GM18867 (cell line): ENCODE measurements at regions not wholly inside any gene's neighbourhood (a gene's known extent, or its start where the extent isn't known, plus 50 kb on each side); places are given as distances from the start of the nearest gene placed in this dataset.

Experiments used
- ATAC-seq: cut with Tn5 transposase; IDR thresholded peaks from one replicate; pipeline ENCODE4 v1.9.1; 2021; ENCODE audit warnings: mild to moderate bottlenecking, moderate library complexity; ENCODE audit not compliant: unreplicated experiment

DNA sequence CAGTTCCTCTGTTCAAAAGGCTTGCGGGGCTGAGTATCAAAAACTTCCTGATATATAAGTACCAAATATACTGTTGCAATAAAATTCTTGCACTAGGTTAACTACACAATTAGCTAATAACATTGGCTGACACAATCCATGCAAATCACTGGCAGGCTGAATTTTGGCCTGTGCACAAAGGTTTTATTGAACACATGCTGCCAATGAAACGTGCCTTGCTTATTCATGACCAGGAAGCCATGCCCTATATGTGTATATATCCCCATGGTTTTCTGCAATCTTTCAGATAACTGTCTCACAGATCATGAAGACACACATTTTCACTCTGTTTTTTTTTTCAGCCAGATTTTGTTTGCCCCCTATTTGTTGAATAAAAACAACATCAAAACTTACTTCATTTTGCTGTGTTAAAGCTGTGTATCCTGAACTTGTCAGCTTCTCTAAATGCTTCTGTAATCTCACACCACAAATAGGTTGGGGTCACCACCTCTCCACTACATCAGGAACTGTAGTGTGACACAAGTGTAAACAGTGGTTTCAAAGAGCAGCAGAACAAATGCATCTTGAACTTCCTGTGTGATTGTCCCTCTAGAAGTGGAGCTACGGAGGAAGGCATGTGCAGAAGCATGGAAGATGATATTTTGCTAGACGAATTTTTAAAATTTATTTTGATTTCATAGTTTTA is 920.7 kb upstream of the NR2F2 start:
- no peak for ATAC-seq

DNA sequence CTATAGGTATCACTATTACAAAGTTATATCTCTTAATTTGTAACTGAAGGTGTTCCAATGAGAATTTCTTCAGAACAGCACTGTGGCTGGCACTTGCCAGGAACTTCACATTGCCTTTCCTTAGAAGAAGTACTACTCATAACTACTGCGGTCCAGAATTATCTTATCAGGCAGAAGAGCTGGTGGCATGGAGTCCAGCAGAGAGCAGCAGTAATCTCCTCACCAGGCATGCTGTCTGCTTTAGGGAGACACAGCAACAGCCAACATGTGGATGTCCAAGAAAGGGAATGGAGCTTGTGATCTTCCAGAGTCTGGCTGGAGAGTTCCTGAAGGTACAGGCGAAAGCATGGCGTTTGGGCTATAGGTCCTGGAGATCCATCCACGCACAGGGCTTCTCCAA is 919.7 kb upstream of the NR2F2 start:
- no peak for ATAC-seq

DNA sequence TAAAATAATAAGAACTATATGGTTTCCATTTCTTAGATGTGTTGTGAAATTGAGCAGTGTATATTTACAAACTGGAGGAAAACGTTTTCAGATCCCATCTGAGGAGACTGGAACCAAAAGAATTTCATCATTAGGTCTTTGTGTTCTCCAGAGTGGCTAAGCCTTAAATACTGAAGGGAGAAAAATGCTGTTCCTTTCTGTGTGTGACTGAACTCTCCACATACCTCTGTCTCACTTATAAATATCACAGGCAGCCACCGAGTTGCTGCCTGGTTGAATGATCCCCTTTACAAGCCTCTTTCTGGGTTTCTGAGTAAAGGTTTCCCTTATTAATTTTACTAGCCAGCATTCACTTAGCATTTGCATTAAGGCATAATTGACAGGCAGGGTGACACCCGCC is 913.9 kb upstream of the NR2F2 start:
- ATAC-seq, result no peak

DNA sequence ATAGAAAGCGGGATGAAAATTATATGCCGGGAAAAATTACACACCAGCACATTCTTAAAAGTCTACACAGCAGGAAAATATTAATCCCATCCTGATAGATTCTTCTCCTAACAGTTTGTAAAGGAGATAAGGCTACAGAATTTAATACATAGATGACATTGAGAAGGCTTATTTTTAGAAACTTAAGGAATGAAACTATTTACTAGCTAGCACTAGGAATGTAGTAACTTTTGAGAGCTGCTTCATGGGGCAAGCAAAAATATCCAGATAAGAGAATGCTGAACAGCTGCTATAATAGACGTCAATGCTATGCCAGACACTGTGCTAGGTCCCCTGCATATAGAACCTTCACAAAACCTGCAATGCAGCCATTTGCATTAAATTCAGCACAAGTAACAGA is 912.7 kb upstream of the NR2F2 start:
- ATAC-seq, result no peak

DNA sequence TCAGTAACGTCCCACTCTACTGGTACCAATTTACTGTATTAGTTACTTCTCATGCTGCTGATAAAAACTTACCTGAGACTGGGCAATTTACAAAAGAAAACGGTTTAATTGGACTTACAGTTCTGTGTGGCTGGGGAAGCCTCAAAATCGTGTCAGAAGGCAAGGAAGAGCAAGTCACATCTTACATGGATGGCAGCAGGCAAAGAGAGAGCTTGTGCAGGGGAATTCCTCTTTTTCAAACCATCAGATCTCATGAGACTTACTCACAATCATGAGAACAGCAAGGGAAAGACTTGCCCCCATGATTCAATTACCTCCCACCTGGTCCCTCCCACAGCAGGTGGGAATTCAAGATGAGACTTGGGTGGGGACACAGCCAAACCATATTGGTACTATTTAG is 908.2 kb upstream of the NR2F2 start:
- no peak for ATAC-seq

DNA sequence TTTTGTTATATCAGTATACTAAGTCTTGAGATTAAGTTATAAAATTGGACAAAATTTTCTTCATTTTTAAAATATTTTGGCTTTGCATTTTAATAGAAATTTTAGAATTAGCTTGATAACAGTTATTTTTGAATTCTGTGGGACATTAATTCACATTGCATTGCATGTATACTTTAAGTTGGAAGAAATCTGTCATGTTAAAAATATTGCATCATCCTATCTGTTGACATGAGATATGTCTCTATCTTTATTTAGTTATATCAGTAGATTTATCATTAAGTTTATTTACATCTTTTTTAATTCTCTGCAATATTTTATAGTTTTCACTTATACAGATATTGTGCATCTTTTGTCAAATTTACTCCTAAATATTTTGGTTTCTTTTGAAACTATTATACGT is 904.6 kb upstream of the NR2F2 start:
- ATAC-seq, result no peak

DNA sequence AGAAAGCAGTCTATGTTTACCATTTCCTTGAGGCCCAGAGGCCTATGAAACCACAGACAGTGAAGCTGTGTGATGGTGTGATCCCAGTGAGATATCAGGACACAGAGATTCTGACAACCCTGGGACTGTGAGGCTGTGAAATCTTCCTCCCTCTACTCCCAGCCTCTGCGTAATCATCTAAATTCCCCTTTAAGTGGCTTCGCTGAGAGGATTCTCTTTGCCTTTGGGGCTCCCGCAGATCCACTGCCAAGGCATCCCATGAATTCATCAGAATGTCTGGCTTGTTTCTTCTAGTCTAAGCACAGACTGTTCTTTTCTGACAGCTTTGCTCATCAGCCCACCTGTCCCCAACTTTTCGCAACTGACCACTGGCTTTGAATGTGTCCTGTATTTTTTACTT is 901.2 kb upstream of the NR2F2 start:
- no peak for ATAC-seq

DNA sequence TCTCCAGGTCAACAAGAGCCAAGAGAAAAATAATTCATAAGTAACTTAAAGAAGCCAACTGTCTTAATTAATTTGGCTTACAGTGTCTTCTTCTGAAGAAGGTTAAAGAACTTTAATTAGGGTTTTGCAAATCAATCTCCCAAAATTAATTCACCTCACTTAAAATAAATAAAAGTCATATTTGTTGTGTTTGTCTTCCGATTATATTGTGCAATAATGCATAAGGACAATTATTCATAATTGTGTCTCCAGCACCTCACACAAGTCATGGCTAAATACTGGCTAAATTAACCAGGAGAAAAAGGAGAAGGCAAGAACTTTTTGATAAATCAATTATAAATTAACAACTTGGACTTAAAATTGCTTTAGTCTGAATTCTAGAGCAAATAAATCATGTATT is 899.0 kb upstream of the NR2F2 start:
- no peak for ATAC-seq

DNA sequence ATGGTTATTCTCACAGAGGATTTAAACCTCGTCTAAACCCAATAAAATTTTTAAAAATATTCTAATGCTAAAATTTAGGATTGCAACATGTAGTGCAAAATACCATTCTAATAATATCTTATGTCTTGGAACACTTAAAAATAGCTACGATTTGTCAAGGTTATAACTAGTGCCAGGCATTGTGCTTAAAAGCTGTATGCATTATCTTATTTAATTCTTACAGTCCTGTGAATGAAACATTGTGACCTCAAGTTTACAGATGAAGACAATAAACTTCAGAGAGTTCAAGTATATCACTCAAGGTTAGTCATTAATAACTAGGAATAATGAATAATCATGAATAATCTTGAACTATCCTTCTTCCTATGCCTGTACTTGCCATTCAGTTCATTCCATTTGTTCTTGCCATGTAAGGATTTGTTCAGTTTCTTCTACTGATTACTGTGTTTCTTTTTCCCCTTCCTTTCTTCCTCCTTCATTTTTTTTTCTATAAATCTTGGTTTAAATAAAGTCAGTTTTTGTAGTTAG is 897.6 kb upstream of the NR2F2 start:
- ATAC-seq, result no peak

DNA sequence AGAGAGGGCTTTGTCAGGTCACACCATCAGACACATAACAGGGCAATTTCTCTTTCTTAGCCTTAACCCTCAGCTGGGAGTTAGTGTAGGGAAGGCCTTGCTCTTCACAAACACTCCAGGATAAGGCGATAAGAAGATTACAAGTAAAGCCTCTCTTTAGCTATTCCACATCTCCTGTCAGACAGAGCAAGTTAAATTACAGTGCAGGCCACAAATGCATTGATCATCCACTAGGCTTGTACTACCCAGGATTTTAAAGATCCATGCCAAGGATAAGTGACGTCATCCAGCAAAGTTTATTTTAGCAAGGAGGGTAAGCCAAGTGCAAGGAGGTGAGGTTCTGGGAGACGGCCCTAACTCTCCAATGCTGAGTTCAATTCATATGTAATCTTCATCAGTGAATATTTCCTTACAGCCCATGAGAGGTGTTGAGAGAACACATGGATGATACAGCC is 890.6 kb upstream of the NR2F2 start:
- ATAC-seq, result no peak

DNA sequence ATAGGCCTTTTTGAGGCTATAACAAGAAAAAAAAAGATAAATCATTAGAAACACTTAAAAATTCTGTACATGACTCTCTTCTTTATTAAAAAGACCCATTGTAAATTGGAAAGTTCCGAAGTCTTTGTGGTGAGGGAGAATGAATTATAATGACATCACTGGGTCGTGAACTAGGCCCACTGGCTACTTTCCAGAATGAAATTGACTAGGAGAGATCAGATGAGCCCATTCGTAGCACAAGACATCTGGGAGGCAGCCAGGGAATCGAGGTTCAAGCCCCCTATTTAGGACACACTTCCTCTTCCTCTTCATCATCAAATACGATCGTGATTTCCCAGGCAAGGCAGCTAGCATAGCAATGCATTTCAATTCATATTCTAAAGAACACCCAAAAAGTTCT is 889.8 kb upstream of the NR2F2 start:
- no peak for ATAC-seq

DNA sequence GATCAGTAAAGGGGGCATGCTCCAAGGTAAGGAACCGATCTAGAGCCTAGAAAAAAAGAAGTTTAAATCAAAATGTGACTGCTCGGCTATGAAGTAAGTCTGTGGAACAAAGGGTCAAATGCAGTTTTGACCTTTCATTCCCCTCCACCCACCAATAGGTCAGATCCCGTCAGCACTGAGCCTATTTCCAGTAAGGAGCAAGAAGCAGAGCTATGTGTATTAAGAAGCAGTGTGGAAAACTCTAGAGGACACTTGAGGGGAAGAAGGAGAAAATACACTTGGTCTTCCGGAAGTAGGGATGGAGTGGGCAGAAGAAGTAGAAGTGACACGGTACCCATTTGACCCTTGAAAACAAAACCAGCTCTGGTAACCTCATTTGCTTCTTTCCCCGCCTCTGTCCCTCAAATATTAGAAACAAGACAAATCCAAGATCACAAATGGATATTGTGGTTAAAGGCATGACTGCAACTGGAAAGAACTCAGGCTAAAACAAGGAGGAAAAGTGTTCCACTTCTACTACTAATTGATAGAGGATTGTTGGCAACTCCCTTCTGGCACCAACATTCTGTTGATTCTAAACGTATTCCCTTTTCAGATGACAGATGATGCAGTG is 888.3 kb upstream of the NR2F2 start:
- ATAC-seq, result no peak

DNA sequence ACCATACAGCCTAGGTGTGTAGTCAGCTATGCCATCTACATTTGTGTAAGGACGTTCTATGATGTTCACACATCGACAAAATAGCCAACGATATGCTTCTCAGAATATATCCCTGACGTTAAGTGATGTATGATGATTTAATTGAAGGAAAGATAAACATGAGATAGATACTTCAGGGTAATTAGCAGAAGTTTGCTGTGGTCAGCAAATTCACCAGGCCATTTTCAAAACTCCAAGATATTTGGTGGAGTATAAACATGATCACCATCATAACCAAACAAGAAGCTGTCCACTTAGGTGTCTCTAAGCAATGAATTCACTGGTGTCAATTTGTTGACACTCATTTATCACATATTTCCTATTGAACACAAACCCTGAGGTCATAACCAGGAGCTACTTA is 885.6 kb upstream of the NR2F2 start:
- no peak for ATAC-seq

DNA sequence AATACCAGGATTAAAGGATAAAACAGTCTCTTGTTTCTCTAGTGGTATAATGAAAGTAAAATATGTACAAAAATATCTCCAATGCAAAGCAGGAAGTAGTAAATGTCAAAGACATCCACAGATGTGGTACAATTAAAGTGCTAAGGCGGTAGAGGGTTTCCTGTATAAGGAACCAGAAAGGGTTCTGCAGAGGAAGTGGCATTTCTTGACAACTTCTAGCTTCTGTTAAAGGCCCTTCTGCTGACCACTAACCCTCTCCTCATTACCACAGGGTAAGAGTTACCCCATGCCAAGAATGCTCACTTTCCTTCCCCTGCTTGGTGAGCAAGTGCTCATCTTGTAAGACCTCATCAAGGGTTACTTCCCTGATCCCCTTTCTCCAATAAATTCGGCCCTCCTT is 883.6 kb upstream of the NR2F2 start:
- ATAC-seq, result no peak

DNA sequence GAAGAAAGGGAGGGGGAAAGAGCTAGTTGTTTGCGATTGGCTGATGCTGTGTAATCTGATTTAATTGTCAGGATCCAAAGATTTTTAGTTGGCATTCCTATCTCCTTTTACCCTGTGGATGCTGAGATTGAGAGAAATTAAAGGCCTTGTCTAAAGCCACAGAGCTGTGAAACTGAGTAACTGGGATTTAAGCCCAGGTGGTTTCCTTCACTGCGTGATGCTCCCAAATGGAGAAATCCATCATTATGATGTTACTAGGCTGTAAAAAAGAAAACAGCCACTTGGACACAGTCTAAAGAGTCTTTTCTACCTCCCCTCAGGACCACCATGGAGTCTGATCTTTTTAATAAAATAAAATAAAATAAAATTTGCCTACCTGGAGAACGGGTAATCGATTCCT is 883.0 kb upstream of the NR2F2 start:
- no peak for ATAC-seq

DNA sequence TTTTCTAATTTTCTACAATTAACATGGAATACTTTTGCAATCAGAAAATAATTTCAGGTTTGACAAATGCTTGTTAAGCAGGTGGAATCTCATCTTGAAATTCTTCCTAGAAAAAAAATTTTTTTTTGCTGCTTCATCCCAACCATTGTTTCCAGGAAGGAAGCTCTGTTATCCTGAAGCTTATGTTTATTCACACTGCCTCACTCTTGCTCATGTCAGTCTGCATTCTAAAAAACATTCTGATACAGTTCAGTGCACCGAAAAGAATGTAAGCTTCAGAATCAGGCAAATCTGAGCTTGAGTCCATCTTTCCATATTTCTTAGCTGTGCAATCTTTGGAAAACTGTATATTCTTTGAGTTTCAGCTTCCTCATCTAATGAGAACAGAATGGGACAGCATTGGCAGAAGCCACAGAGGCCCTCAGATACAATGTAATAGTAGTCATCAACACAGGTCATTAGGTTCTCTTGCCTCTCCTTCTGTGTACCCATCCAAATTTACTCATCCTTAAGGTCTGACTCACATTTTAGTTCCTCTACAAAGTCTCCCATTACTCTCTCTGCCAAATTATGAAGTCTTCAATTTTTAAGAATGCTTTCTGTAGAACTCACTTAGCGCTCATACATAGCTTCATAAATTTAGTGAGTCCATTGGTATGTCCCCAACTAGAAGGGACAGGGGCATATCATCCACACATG is 881.8 kb upstream of the NR2F2 start:
- ATAC-seq, result no peak

DNA sequence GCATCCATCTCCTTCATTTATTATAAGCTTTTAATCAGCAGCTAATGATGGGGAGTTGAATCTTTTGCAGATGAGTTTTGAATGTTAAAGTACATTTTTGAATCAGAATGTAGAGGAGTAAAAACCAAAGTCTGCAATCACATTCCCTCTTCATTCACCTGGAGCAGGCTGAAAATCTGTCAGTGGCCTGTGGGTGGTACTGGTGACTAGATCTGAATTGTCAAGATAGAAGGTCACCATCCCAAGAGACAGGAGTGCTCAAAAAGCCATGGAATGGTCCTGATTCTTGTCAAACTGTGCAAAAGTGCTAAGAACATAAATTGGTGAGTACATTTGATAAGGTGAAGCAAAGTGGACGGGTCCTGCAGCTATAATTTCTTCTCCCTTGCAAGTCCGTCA is 881.3 kb upstream of the NR2F2 start:
- no peak for ATAC-seq

DNA sequence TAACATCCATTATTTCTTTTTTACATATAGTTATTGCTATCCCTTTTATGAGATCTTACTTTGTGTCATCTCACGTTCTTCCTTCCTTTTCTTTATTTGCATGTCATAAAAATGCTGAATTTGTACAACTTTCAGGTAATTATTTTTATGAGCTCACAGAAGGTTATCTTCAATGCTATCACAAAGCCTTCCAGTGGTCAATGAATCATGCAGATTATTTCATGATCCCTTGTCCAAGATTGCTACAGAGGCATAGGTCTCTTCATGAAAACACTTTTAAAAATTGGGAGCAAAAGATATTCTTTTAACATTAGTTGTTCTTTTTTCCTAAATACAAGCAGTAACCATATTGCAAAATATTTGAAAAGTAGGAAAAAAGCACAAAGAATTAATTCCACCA is 880.1 kb upstream of the NR2F2 start:
- ATAC-seq, result no peak

DNA sequence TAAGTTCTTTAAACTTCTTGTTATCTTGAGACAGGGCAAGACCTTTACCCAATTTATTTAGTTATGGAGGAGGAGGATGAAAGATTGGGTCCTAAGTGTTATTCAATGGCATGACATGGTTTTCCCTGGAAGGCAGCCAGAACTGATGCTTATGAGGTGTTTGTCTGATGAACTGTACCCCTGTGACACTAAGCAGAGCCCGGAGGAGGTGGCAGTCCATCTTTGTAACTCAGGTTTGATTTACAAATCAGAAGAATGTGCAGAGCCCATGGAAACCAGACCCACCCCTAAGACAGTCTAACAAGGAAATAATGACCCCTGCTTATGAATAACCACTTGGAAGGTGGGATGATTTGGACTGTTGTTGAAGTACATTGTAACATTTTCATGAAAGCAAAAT is 878.6 kb upstream of the NR2F2 start:
- ATAC-seq, result no peak

DNA sequence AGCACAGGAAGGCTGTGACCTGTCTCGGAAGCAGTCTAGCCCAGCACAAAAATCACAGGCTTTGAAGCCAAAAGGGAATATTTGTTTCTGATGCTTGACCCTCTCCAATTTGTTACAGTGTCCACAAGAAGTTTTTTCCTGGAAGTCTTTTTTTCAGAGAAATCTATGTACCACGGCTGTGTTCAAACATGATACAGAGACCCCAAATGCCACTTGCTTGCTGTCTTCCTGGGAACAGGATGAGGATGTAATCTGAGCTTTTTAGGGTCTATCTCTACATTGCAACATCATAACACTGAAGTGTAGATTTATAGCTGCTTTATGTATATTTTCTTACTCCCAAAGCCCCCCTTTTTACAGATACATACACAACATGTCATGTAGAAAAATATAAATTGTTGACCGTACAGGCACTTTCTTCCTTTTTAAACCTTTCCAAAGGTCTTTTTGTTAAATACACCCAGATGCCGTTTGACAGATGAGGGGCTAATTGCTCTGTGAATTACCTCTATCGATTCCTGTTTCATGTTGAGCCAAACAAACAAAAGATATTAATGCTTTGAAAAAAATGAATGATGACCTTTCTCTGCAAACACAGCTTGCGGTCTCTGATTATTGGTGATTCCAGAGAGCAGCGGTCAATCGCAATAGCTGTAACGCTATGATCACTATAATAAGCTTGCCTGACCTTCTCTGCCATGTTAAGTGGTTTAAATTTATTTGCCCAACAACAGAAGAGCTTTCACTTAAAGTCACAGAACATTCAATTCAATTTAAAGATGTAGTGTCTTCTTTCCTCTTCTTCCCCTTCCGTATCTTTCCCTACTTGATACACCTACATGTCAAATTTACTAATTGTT is 875.9 kb upstream of the NR2F2 start:
- ATAC-seq, result no peak

DNA sequence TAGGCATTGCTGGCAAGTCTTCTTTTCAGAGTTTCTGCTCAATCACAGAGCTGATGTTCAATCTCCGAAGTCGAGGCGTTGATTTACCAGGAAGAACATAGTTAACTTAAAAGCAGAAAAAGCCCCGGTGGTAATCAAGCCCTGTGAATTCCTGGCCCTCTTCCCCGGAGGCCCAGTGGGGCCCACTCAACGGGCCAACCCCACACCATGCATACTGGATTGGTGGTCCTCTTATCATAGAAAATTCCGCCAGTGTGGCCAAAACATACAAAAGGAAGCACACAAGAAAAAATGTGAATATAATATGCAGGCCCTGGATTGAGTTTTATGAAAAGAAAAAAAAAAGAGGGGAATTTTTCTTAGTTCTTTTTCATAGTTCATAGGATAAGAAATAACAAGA is 873.0 kb upstream of the NR2F2 start:
- ATAC-seq, result no peak
